ENCODE measurements at regions not wholly inside any gene's neighbourhood (a gene's known extent, or its start where the extent isn't known, plus 50 kb on each side); places are given as distances from the start of the nearest gene placed in this dataset.
"Not testable (repeated sequence)": the region's sequence is repeated elsewhere in the genome, so short reads cannot be mapped to it uniquely, and the experiment has no call there.

- not testable (repeated sequence) for TF ChIP-seq CTCF (conservative IDR thresholded peaks at IDR 0.05; ENCODE audit: low read depth, low read length); RAD21 (IDR thresholded peaks at IDR 0.05; ENCODE audit: low read length); BHLHE40 (IDR thresholded peaks at IDR 0.05; ENCODE audit: low read depth, low read length); CEBPB (IDR thresholded peaks at IDR 0.05; ENCODE audit: low read depth, low read length); NFE2L2 (IDR thresholded peaks at IDR 0.05; ENCODE audit: low read depth, low read length); RFX5 (IDR thresholded peaks at IDR 0.05; ENCODE audit: low read depth, low read length); POLR2A (IDR thresholded peaks at IDR 0.05; ENCODE audit: low read depth, low read length); RCOR1 (IDR thresholded peaks at IDR 0.05; ENCODE audit: insufficient replicate concordance, low read length); SMC3 (IDR thresholded peaks at IDR 0.05; ENCODE audit: low read depth, low read length)
Measured at GRCh38 chr20:30641522-30641921, 615.9 kb upstream of the DEFB115 start.
